PC-9 (cell line): ENCODE measurements at regions not wholly inside any gene's neighbourhood (a gene's known extent, or its start where the extent isn't known, plus 50 kb on each side); places are given as distances from the start of the nearest gene placed in this dataset.

Experiments
- EZH2 ChIP-seq: fragments of 200-600 bp; sonication (generic); IDR thresholded peaks from 2 replicates; pipeline ENCODE4 v1.8.0; 2017; ENCODE audit warnings: antibody characterized with exemption, low read depth
- TF ChIP-seq, protein P1 (sequence below): fragments of 200-600 bp; sonication (generic); conservative IDR thresholded peaks from 2 replicates; pipeline ENCODE4 v1.6.1; 2017; ENCODE audit warnings: mixed run types, antibody characterized with exemption, mild to moderate bottlenecking, moderate library complexity

DNA sequence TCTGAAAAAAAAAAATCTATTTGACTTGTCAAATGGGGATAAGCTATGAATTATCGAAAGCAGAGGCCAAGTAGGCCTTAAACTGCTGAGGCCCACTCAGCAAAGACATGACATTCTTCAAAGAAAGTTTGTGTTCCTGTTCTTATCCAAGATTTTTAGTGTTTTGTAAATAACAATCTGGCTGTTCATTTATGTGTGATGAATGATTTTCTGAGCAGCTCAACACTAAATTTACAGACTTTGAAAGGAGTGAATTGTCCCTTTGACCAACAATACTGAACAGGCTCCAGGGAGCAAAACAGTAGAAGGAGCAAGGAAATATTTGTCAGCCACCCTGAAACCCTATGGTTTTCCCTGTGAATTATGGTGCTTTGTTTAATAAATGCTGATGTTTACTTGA is 512.6 kb upstream of the NAALADL2 start:
- TF ChIP-seq, protein P1, sequence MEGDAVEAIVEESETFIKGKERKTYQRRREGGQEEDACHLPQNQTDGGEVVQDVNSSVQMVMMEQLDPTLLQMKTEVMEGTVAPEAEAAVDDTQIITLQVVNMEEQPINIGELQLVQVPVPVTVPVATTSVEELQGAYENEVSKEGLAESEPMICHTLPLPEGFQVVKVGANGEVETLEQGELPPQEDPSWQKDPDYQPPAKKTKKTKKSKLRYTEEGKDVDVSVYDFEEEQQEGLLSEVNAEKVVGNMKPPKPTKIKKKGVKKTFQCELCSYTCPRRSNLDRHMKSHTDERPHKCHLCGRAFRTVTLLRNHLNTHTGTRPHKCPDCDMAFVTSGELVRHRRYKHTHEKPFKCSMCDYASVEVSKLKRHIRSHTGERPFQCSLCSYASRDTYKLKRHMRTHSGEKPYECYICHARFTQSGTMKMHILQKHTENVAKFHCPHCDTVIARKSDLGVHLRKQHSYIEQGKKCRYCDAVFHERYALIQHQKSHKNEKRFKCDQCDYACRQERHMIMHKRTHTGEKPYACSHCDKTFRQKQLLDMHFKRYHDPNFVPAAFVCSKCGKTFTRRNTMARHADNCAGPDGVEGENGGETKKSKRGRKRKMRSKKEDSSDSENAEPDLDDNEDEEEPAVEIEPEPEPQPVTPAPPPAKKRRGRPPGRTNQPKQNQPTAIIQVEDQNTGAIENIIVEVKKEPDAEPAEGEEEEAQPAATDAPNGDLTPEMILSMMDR: no peak
- no peak for TF ChIP-seq EZH2
